SK-N-SH treated with all-trans-retinoic acid at 6 μM for 48 hours (cell line): ENCODE measurements at regions not wholly inside any gene's neighbourhood (a gene's known extent, or its start where the extent isn't known, plus 50 kb on each side); places are given as distances from the start of the nearest gene placed in this dataset.

Source experiments
- ARNTL ChIP-seq: fragments of 450-650 bp; formaldehyde crosslinking; IDR thresholded peaks from 2 replicates; pipeline ENCODE4 v1.5.0; 2020; ENCODE audit warnings: low read depth, mild to moderate bottlenecking, moderate library complexity, borderline replicate concordance
- CREB5 ChIP-seq: fragments of 250-450 bp; sonication (Bioruptor Pico); IDR thresholded peaks from 2 replicates; pipeline ENCODE4 v1.5.1; 2020; ENCODE audit warnings: low read depth, mild to moderate bottlenecking, moderate library complexity
- PATZ1 ChIP-seq: fragments of 250-450 bp; sonication (Bioruptor Pico); IDR thresholded peaks from 2 replicates; pipeline ENCODE4 v1.8.0; 2020; ENCODE audit warnings: mild to moderate bottlenecking, moderate library complexity, borderline replicate concordance
- PPARA ChIP-seq: fragments of 250-450 bp; sonication (Bioruptor Pico); IDR thresholded peaks from 2 replicates; pipeline ENCODE4 v1.5.0; 2020; ENCODE audit warnings: mild to moderate bottlenecking, borderline replicate concordance
- TOX ChIP-seq: fragments of 250-450 bp; sonication (Bioruptor Pico); IDR thresholded peaks from 2 replicates; pipeline ENCODE4 v1.8.0; 2021; ENCODE audit warnings: mild to moderate bottlenecking, moderate library complexity, borderline replicate concordance
- ZFP3 ChIP-seq: fragments of 250-450 bp; sonication (Bioruptor Pico); IDR thresholded peaks from 2 replicates; pipeline ENCODE4 v1.5.0; 2020; ENCODE audit warnings: mild to moderate bottlenecking, moderate library complexity
- ZFP30 ChIP-seq: fragments of 450-650 bp; formaldehyde crosslinking; IDR thresholded peaks from 2 replicates; pipeline ENCODE4 v1.5.0; 2022; ENCODE audit warnings: mild to moderate bottlenecking, moderate library complexity
- ZNF565 ChIP-seq: fragments of 450-650 bp; formaldehyde crosslinking; conservative IDR thresholded peaks from 2 replicates; pipeline ENCODE4 v1.5.0; 2020; ENCODE audit warnings: low read depth, mild to moderate bottlenecking, moderate library complexity

GRCh38 chr21:43364261-43364510, 62.7 kb downstream of the SIK1 start:
- TF ChIP-seq PATZ1 (CRISPR knock-in tag) (no peak), ZNF565 (CRISPR knock-in tag) (no peak), CREB5 (CRISPR knock-in tag) (no peak), ZFP3 (no peak), TOX (CRISPR knock-in tag) (no peak), ARNTL (CRISPR knock-in tag) (no peak), ZFP30 (CRISPR knock-in tag) (no peak), PPARA (CRISPR knock-in tag) (no peak)
